Endothelial cell of umbilical vein (primary cell): ENCODE measurements at regions not wholly inside any gene's neighbourhood (a gene's known extent, or its start where the extent isn't known, plus 50 kb on each side); places are given as distances from the start of the nearest gene placed in this dataset.

ENCODE experiments used
- BruUV-seq: library from RNA; stranded (reverse); fragments of 400-500 nt; replicated peaks from 2 replicates; lab custom pipeline; 2021; lab: Mats Ljungman, UMichigan
- CTCF ChIA-PET: fragments of 300-600, 350-600 bp; sonication (Branson Sonifier 250); formaldehyde crosslinking; loops from one replicate; lab custom pipeline; 2021; ENCODE audit warnings: antibody characterized with exemption, inconsistent platforms; lab: Charles Lee
- POLR2A ChIA-PET: fragments of 300-600, 350-600 bp; sonication (Branson Sonifier 250); formaldehyde crosslinking; loops from one replicate; lab custom pipeline; 2021; ENCODE audit warnings: antibody characterized with exemption, inconsistent platforms; lab: Charles Lee
- DNase-seq: peaks from one replicate; pipeline ENCODE4 v3.0.0-alpha.2; 2011; ENCODE audit warnings: low read depth, low spot score
- FAIRE-seq: peaks from 2 replicates; lab custom pipeline; 2011; peaks lifted over from hg19 to GRCh38; lab: Jason Lieb, UNC
- H2AFZ ChIP-seq: 2 replicates; pipeline ENCODE4 v1.6.0; 2012; ENCODE audit warnings: low read depth, low read length, control low read depth, inconsistent platforms
- H3K27ac ChIP-seq: 2 replicates; pipeline ENCODE4 v1.5.1; 2011; ENCODE audit warnings: low read depth, mild to moderate bottlenecking, control low read depth, low read length, moderate library complexity; ENCODE audit not compliant: insufficient read depth
- H3K27me3 ChIP-seq, 2 experiments: 2 replicates each; pipeline versions ENCODE4 v1.6.0 to v1.6.1; 2011; ENCODE audit warnings: low read length in 2 of 2, mixed read lengths in 1 of 2; ENCODE audit not compliant: control insufficient read depth in 2 of 2, insufficient read depth in 2 of 2
- H3K36me3 ChIP-seq, 2 experiments: 2 replicates in 1 of 2; 3 replicates in 1 of 2; pipeline ENCODE4 v1.5.1; 2011; ENCODE audit warnings: low read length in 2 of 2, mild to moderate bottlenecking in 1 of 2, moderate library complexity in 1 of 2; ENCODE audit not compliant: control insufficient read depth in 2 of 2, insufficient read depth in 2 of 2; ENCODE audit errors: extremely low read depth in 1 of 2
- H3K4me1 ChIP-seq: 3 replicates; pipeline ENCODE4 v1.5.1; 2011; ENCODE audit warnings: mild to moderate bottlenecking, low read length; ENCODE audit not compliant: control insufficient read depth, insufficient read depth; ENCODE audit errors: extremely low read depth
- H3K4me2 ChIP-seq: 2 replicates; pipeline ENCODE4 v1.6.1; 2011; ENCODE audit warnings: low read length, control low read depth, mixed read lengths; ENCODE audit not compliant: insufficient read depth
- H3K4me3 ChIP-seq, 3 experiments: fragments of 200-600 bp in 1 of 3; sonication (generic), shearing (Covaris generic) in 1 of 3; replicated peaks in 1 of 3; 2 replicates each; pipeline ENCODE4 v1.5.1; 2011 to 2016; ENCODE audit warnings: control low read depth in 3 of 3, low read length in 3 of 3, mild to moderate bottlenecking in 2 of 3, inconsistent platforms in 1 of 3, low read depth in 1 of 3, moderate library complexity in 1 of 3; ENCODE audit not compliant: insufficient read depth in 1 of 3
- H3K79me2 ChIP-seq: 2 replicates; pipeline ENCODE4 v1.6.0; 2012; ENCODE audit warnings: low read length, inconsistent platforms; ENCODE audit not compliant: control insufficient read depth, insufficient read depth
- H3K9ac ChIP-seq: replicated peaks from 2 replicates; pipeline ENCODE3; 2011; ENCODE audit warnings: low read length, control low read depth; ENCODE audit not compliant: insufficient read depth; ENCODE audit errors: extremely low read depth
- H3K9me1 ChIP-seq: replicated peaks from 3 replicates; pipeline ENCODE4 v1.6.0; 2011; ENCODE audit warnings: mild to moderate bottlenecking, low read length; ENCODE audit not compliant: control insufficient read depth, insufficient read depth; ENCODE audit errors: extremely low read depth
- H3K9me3 ChIP-seq: replicated peaks from 2 replicates; pipeline ENCODE4 v1.5.1; 2012; ENCODE audit warnings: low read length, inconsistent platforms; ENCODE audit not compliant: control insufficient read depth, insufficient read depth
- H4K20me1 ChIP-seq: replicated peaks from 2 replicates; pipeline ENCODE3; 2011; ENCODE audit warnings: mild to moderate bottlenecking, low read length; ENCODE audit not compliant: control insufficient read depth, insufficient read depth; ENCODE audit errors: extremely low read depth
- EZH2 ChIP-seq: IDR thresholded peaks from 2 replicates; pipeline ENCODE4 v1.6.1; 2012; ENCODE audit warnings: borderline replicate concordance, low read depth, mild to moderate bottlenecking, moderate library complexity, low read length, inconsistent platforms; ENCODE audit not compliant: severe bottlenecking
- FOS ChIP-seq: IDR thresholded peaks from 2 replicates; pipeline ENCODE4 v1.6.1; 2011; ENCODE audit warnings: mild to moderate bottlenecking, low read length, moderate library complexity, borderline replicate concordance; ENCODE audit not compliant: insufficient read depth
- GATA2 ChIP-seq: IDR thresholded peaks from 2 replicates; pipeline ENCODE4 v1.7.0; 2011; ENCODE audit warnings: low read depth, mild to moderate bottlenecking, moderate library complexity, mixed read lengths, low read length; ENCODE audit not compliant: insufficient read length, insufficient read depth
- JUN ChIP-seq: IDR thresholded peaks from 2 replicates; pipeline ENCODE4 v1.6.1; 2011; ENCODE audit warnings: borderline replicate concordance, low read depth; ENCODE audit not compliant: insufficient read length, insufficient read depth
- MYC ChIP-seq: IDR thresholded peaks from one replicate; pipeline ENCODE4 v1.6.1; 2011; ENCODE audit warnings: mild to moderate bottlenecking, low read depth, low read length
- POLR2A ChIP-seq: IDR thresholded peaks from 2 replicates; pipeline ENCODE4 v1.6.1; 2012; ENCODE audit warnings: low read depth, mild to moderate bottlenecking, control low read depth, low read length
- POLR2AphosphoS5 ChIP-seq: IDR thresholded peaks from 2 replicates; pipeline ENCODE4 v1.6.1; 2012; ENCODE audit warnings: low read depth, mild to moderate bottlenecking, control low read depth, low read length, moderate library complexity; ENCODE audit not compliant: insufficient read depth
- dilution Hi-C: fragments of 300-500 bp; cut with MboI; formaldehyde crosslinking; loops from one replicate; pipeline ENCODE4 v1.15.0; 2019; ENCODE audit warnings: low sequenced_read_pairs; ENCODE audit not compliant: extremely low pct_ligation_motif_present
- intact Hi-C: fragments of 100-400 bp; cut with micrococcal nuclease; formaldehyde crosslinking; loops from one replicate; pipeline ENCODE4 v1.10.0; 2022
- TF ChIP-seq, protein P1 (sequence below), 2 donors: IDR thresholded peaks; 1 replicate in 1 of 2; 2 replicates in 1 of 2; pipeline ENCODE4 v1.5.1; 2011; ENCODE audit warnings: low read length in 2 of 2, mild to moderate bottlenecking in 2 of 2, moderate library complexity in 2 of 2, control low read depth in 1 of 2, inconsistent platforms in 1 of 2, low read depth in 1 of 2; ENCODE audit not compliant: insufficient read depth in 1 of 2; ENCODE audit errors: extremely low read depth in 1 of 2
- TF ChIP-seq, protein P2 (sequence below): IDR thresholded peaks from 2 replicates; pipeline ENCODE4 v1.6.1; 2011; ENCODE audit not compliant: insufficient read depth, insufficient read length

DNA sequence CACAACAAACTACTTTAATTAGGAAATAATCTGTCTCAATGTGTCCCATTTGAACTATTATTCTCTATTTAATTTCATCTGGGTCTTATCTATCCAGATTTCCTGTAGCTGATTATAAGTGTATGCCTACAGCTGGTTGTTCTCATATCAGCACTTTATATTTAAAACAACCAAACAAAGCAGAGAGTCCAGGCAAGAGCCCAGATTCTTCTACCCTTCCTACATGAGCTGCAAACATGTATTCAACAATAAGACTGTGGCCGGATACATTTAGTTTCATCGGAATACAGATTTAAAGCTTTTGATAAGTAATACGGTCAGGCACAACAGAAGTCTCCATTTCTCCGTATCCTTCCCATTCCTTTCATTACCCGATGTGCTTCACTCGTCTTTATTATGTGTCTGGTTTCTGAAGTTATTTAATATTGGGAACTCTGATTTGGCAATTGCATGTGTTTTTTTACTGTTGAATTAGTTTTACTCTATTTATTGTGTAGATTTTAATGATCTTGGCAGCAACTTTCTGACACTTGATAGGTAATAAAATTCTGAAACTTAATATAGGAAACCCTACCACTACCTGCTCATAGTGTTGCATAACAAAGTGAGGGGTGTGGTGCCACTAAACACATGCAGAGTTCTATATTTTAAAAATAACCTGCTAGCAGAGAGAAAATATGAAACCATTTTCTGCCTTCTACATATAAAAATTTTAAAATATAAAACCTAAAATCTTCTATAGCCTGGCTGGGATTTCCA, 653.5 kb upstream of the PTCHD4 start:
- ChIA-PET CTCF (interaction anchor here (0.7 to 5.9 kb wide), 11 partner anchors 10 to 975 kb away, joined by 3 to 202 read pairs (median 4); no protein-coding TSS in a partner anchor), POLR2A (no interaction called here)
- no TSS peak for BruUV-seq
- intact Hi-C loops: loop anchor here (1.0 to 10.0 kb wide), 6 partner anchors 450 to 1352 kb away; no protein-coding TSS in a partner anchor
- dilution Hi-C loops: no loop called here
- H3K9me3 ChIP-seq: no peaks in the 10 kb centered on the region
- no peaks in the 10 kb centered on the region for H3K36me3 ChIP-seq
- TF ChIP-seq, protein P1, sequence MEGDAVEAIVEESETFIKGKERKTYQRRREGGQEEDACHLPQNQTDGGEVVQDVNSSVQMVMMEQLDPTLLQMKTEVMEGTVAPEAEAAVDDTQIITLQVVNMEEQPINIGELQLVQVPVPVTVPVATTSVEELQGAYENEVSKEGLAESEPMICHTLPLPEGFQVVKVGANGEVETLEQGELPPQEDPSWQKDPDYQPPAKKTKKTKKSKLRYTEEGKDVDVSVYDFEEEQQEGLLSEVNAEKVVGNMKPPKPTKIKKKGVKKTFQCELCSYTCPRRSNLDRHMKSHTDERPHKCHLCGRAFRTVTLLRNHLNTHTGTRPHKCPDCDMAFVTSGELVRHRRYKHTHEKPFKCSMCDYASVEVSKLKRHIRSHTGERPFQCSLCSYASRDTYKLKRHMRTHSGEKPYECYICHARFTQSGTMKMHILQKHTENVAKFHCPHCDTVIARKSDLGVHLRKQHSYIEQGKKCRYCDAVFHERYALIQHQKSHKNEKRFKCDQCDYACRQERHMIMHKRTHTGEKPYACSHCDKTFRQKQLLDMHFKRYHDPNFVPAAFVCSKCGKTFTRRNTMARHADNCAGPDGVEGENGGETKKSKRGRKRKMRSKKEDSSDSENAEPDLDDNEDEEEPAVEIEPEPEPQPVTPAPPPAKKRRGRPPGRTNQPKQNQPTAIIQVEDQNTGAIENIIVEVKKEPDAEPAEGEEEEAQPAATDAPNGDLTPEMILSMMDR (IDR thresholded peaks at IDR 0.05; ENCODE audit: extremely low read depth in 1 of 2, insufficient read depth in 1 of 2, low read depth in 1 of 2, low read length in 2 of 2): no peak
- TF ChIP-seq, protein P2, sequence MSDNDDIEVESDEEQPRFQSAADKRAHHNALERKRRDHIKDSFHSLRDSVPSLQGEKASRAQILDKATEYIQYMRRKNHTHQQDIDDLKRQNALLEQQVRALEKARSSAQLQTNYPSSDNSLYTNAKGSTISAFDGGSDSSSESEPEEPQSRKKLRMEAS: no peak
- no peak for TF ChIP-seq EZH2
- TF ChIP-seq POLR2A: no peak
- TF ChIP-seq JUN: no peak
- no peak for TF ChIP-seq FOS
- no peak for TF ChIP-seq MYC
- TF ChIP-seq GATA2: no peak
- no peak for TF ChIP-seq POLR2AphosphoS5
- H2AFZ ChIP-seq: peak overlapping the region; percentile 44
- H3K9me1 ChIP-seq: no peaks in the 10 kb centered on the region
- no peak overlapping the region for H3K27ac ChIP-seq
- no peak for FAIRE-seq
- peak overlapping the region; percentile 37 for H3K9ac ChIP-seq
- H3K4me3 ChIP-seq: no peak overlapping the region
- H3K4me1 ChIP-seq: peaks cover 3% of the 10 kb centered on the region
- H3K27me3 ChIP-seq: no peaks in the 10 kb centered on the region
- DNase-seq: peak; percentile 49
- no peaks in the 10 kb centered on the region for H4K20me1 ChIP-seq
- H3K79me2 ChIP-seq: no peaks in the 10 kb centered on the region
- H3K4me2 ChIP-seq: no peak overlapping the region
